Type B pancreatic cell (in vitro differentiated cells): ENCODE measurements at regions not wholly inside any gene's neighbourhood (a gene's known extent, or its start where the extent isn't known, plus 50 kb on each side); places are given as distances from the start of the nearest gene placed in this dataset.
A peak's percentile ranks its signal among the peaks of the same experiment; 100 is the strongest.

Source experiments
- DNase-seq: peaks from one replicate; pipeline ENCODE4 v3.0.0; 2021; ENCODE audit warnings: mixed read lengths; ENCODE audit not compliant: unreplicated experiment; ENCODE audit errors: extremely low spot score
- H3K27ac Mint-ChIP-seq: 2 replicates; pipeline ENCODE4 v1.8.0; 2021; ENCODE audit warnings: mild to moderate bottlenecking, mixed read lengths
- H3K27me3 Mint-ChIP-seq: 2 replicates; pipeline ENCODE4 v1.8.0; 2021; ENCODE audit warnings: mixed read lengths
- H3K36me3 Mint-ChIP-seq: 2 replicates; pipeline ENCODE4 v1.8.0; 2021; ENCODE audit warnings: mixed read lengths
- H3K4me1 Mint-ChIP-seq: one replicate; pipeline ENCODE4 v1.8.0; 2021; ENCODE audit warnings: mixed read lengths; ENCODE audit not compliant: unreplicated experiment
- H3K4me3 Mint-ChIP-seq: 2 replicates; pipeline ENCODE4 v1.8.0; 2021; ENCODE audit warnings: mild to moderate bottlenecking, mixed read lengths
- H3K9me3 Mint-ChIP-seq: 2 replicates; pipeline ENCODE4 v1.8.0; 2021; ENCODE audit warnings: mixed read lengths
- TF ChIP-seq, protein P1 (sequence below): fragments of 200-600 bp; sonication (generic); conservative IDR thresholded peaks from 2 replicates; pipeline ENCODE4 v1.5.0; 2021; ENCODE audit warnings: antibody characterized with exemption, mild to moderate bottlenecking

DNA sequence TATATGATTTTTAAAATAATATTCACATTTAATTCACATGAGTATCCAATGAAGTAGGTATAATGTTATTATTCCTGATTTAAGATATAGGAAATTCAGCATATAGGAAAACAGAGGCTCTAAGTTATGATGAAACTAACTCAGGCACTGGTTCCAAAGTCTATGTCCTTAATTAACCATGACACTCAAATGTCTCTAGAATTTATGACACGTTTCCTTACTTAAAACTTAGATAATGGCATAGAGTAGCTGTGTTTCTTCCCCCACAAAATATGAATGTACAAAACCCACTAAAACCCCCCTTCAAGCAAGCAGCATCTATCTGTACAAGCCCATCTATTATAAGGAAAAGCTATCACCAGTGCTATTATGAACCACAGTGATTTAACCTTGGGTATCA, 72.9 kb upstream of the CDK1 start:
- TF ChIP-seq, protein P1, sequence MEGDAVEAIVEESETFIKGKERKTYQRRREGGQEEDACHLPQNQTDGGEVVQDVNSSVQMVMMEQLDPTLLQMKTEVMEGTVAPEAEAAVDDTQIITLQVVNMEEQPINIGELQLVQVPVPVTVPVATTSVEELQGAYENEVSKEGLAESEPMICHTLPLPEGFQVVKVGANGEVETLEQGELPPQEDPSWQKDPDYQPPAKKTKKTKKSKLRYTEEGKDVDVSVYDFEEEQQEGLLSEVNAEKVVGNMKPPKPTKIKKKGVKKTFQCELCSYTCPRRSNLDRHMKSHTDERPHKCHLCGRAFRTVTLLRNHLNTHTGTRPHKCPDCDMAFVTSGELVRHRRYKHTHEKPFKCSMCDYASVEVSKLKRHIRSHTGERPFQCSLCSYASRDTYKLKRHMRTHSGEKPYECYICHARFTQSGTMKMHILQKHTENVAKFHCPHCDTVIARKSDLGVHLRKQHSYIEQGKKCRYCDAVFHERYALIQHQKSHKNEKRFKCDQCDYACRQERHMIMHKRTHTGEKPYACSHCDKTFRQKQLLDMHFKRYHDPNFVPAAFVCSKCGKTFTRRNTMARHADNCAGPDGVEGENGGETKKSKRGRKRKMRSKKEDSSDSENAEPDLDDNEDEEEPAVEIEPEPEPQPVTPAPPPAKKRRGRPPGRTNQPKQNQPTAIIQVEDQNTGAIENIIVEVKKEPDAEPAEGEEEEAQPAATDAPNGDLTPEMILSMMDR: no peak
- H3K27ac Mint-ChIP-seq: no peak overlapping the region

DNA sequence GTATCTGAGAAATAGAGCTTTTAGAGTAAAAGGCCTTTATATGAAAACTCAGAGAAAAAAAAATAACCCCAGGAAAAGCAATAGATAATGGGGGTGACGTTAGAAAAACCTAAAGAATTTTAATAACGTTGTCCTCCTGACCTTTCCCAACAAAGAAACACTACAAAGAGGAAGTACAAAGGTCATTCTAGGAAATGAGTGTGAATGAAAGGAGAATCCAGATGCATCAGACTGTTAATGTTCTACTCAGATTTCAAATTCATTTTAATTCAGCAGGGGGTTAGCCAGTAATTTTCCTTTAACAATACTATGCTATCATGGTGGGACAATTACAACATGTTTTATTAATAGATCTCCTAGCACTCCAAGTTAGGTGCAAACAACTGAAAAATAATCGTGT, 73.8 kb upstream of the CDK1 start:
- TF ChIP-seq, protein P1: no peak
- H3K4me1 Mint-ChIP-seq: peaks cover 17% of the 10 kb centered on the region
- DNase-seq: no peak
- H3K9me3 Mint-ChIP-seq: peaks cover 4% of the 10 kb centered on the region
- H3K4me3 Mint-ChIP-seq: peak overlapping the region; percentile 12
- H3K27me3 Mint-ChIP-seq: no peaks in the 10 kb centered on the region
- peaks cover 18% of the 10 kb centered on the region for H3K36me3 Mint-ChIP-seq
- peak overlapping the region; percentile 35 for H3K27ac Mint-ChIP-seq

More for the DNA sequence above, 72.9 kb upstream of the CDK1 start:
- H3K36me3 Mint-ChIP-seq: peaks cover 18% of the 10 kb centered on the region
- no peaks in the 10 kb centered on the region for H3K27me3 Mint-ChIP-seq
- peaks cover 17% of the 10 kb centered on the region for H3K4me1 Mint-ChIP-seq
- DNase-seq: no peak
- H3K4me3 Mint-ChIP-seq: no peak overlapping the region
- H3K9me3 Mint-ChIP-seq: peaks cover 4% of the 10 kb centered on the region

DNA sequence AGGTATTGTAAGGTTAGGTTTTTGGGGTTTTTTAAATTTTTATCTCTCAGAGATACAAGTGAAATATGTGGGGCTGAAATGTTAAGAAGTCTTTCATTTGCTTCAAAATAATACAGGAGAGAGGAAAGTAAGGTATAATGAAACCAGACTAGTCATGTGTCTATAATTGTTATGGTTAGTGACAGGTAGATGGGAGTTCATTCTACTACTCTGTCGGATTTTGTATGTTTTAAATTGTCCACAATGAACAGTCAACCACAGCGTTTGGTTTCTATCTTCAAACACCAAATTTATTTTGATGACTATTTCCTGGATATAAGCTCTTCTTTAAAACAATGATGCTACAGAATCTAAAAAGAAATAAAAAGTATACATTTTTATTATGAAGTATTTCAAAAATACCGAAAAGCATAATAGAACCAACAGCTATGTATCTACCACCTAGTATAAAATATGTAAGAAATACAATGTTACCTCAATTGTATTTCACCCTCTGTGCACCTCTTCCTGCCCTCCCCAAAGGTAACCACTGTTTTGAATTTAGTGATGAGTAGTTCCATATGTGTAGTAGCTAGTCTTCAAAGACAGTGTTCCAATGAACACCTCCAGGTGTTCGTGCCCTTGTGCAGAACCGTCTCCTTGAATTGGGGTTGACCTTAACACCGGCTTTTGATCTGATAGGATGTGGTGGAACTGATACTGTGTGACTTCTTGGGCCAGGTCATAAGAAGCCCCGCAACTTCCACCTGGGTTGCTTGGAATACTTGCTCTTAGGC, 74.8 kb upstream of the CDK1 start:
- no peaks in the 10 kb centered on the region for H3K27me3 Mint-ChIP-seq
- no peak overlapping the region for H3K4me3 Mint-ChIP-seq
- DNase-seq: no peak
- peaks cover 18% of the 10 kb centered on the region for H3K36me3 Mint-ChIP-seq
- H3K4me1 Mint-ChIP-seq: peaks cover 17% of the 10 kb centered on the region
- H3K27ac Mint-ChIP-seq: peak overlapping the region; percentile 35
- TF ChIP-seq, protein P1: no peak
- peaks cover 4% of the 10 kb centered on the region for H3K9me3 Mint-ChIP-seq

DNA sequence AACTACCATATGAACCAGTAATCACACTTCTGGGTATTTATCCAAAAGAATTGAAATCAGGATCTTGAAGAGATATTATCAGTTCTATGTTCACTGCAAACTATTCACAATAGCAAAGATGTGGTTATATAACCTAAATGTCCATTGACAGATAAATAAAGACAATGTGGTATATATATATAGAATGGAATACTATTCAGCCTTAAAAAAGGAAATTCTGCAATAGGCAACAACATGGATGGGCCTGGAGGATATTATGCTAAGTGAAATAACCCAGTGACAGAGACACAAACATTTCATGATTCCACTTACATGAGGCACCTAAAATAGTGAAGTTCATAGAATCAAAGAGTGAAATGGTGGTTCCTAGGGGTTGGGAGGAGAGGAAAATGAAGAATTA, 90.6 kb upstream of the CDK1 start:
- no peak overlapping the region for H3K27ac Mint-ChIP-seq
- no peak overlapping the region for H3K4me3 Mint-ChIP-seq
- no peaks in the 10 kb centered on the region for H3K4me1 Mint-ChIP-seq
- TF ChIP-seq, protein P1: no peak
- H3K9me3 Mint-ChIP-seq: no peaks in the 10 kb centered on the region
- DNase-seq: no peak
- H3K36me3 Mint-ChIP-seq: no peaks in the 10 kb centered on the region
- H3K27me3 Mint-ChIP-seq: no peaks in the 10 kb centered on the region

DNA sequence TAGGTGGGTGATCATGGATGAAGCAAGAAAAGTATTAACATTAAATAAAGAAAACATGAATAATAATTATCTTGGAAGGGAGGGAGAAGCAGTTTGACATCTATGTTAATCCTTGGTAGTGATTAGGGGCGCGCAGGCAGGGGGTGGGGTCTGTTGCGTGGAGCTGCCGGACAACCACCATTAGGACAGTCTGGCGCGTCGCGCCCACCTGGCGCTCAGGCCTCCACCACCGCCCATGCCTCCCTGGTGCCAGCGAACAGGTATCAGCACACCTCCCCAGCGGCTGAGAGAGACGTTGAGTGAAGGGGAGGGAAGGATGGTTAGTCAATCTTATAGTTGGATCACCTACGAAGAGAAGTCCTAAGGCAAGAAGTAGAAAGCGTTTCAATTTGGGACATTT, 94.2 kb upstream of the CDK1 start:
- Mint-ChIP-seq H3K27ac (no peak overlapping the region), H3K4me1 (no peaks in the 10 kb centered on the region), H3K9me3 (peaks cover 12% of the 10 kb centered on the region), H3K27me3 (no peaks in the 10 kb centered on the region), H3K4me3 (no peak overlapping the region), H3K36me3 (peaks cover 7% of the 10 kb centered on the region)
- TF ChIP-seq, protein P1: no peak
- DNase-seq: no peak
